Heart right ventricle (tissue), 16 donors: ENCODE measurements at regions not wholly inside any gene's neighbourhood (a gene's known extent, or its start where the extent isn't known, plus 50 kb on each side); places are given as distances from the start of the nearest gene placed in this dataset.
"Not testable (repeated sequence)": the region's sequence is repeated elsewhere in the genome, so short reads cannot be mapped to it uniquely, and the experiment has no call there.

ENCODE experiments used
- ATAC-seq, 8 donors: fragments of 200-7000 bp; cut with Tn5 transposase; one replicate each; pipeline ENCODE4 v1.9.1; 2020; ENCODE audit warnings: mild to moderate bottlenecking in 8 of 8, moderate library complexity in 8 of 8, moderate number of reproducible peaks in 1 of 8
- DNase-seq, 2 donors: peaks; one replicate each; pipeline ENCODE4 v3.0.0-alpha.2; 2020
- H3K27ac ChIP-seq, 10 donors: fragments of 200-600 bp; sonication (generic) in 2 of 10; one replicate each; pipeline versions ENCODE4 v1.5.0 to v1.8.0; 2020 to 2022; ENCODE audit warnings: mild to moderate bottlenecking in 3 of 10
- H3K27me3 ChIP-seq, 7 donors: fragments of 200-600 bp; one replicate each; pipeline ENCODE4 v1.8.0; 2021 to 2022; ENCODE audit warnings: mild to moderate bottlenecking in 2 of 7
- H3K36me3 ChIP-seq, 9 donors: fragments of 200-600 bp; sonication (generic) in 1 of 9; one replicate each; pipeline versions ENCODE4 v1.5.0 to v1.8.0; 2020 to 2022; ENCODE audit warnings: mild to moderate bottlenecking in 2 of 9
- H3K4me1 ChIP-seq, 9 donors: fragments of 200-600 bp; sonication (generic) in 1 of 9; one replicate each; pipeline versions ENCODE4 v1.5.0 to v1.8.0; 2020 to 2022; ENCODE audit warnings: mild to moderate bottlenecking in 4 of 9
- H3K4me3 ChIP-seq, 10 donors: fragments of 200-600 bp; sonication (generic) in 2 of 10; one replicate each; pipeline versions ENCODE4 v1.5.0 to v1.8.0; 2020 to 2022; ENCODE audit warnings: mild to moderate bottlenecking in 7 of 10, moderate library complexity in 2 of 10
- H3K9me3 ChIP-seq, 11 donors: fragments of 200-600 bp in 10 of 11; sonication (generic) in 2 of 11; one replicate each; pipeline versions ENCODE4 v1.5.0 to v1.8.0; 2013 to 2022; ENCODE audit warnings: mild to moderate bottlenecking in 2 of 11, control low read depth in 1 of 11, moderate library complexity in 1 of 11
- WGBS, 2 donors: extraction: QIAGEN DNeasy Blood & Tissue Kit; methylation state at CpG; one replicate each; pipeline ENCODE4 v1.1.7; 2013; ENCODE audit warnings: inconsistent platforms in 1 of 2; 5-methylcytosine and 5-hydroxymethylcytosine counted together
- intact Hi-C, 10 donors: fragments of 100-400 bp; cut with DNase I; formaldehyde crosslinking; loops; one replicate each; pipeline versions ENCODE4 v1.11.1 to v1.14.2; 2022
- TF ChIP-seq, protein P1 (sequence below), 9 donors: fragments of 200-600 bp; sonication (generic) in 2 of 9; IDR thresholded peaks; one replicate each; pipeline versions ENCODE4 v1.5.0 to v1.8.0; 2021 to 2022; ENCODE audit warnings: antibody characterized with exemption in 9 of 9, mild to moderate bottlenecking in 5 of 9, moderate library complexity in 1 of 9
- donor health status: Arrhythmogenic right ventricular cardiomyopathy.
- donor health status: ischemic (EF 13 %, LVEDD 7.1; RV severe dilation, severe dysfunction).
- donor health status: healthy with polysubstance abuse.
- donor health status: DM: no; HTN: yes; CAD: no.
- donor health status: DM: no; HTN: no; CAD: no.
- donor health status: ischemic (EF 25% LVEDD 6.9; RV normal size, moderate dysfunction).
- donor health status: ischemic (EF 25% LVEDD 5.7; RV mildly dilated, moderate dysfunction).
- donor health status: healthy.
- donor health status: DM: yes; HTN: yes; CAD: no.
- donor health status: Ischemic cardiomyopathy.
- donor health status: ischemic (EF 35%, LVEDD 5.7; RV mildly dilated, moderate dysfunction).
- donor health status: nonischemic (EF 11% LVEDD 7.7; RV severe dilation, severe dysfunction).
- donor health status: DM: yes; HTN: yes; CAD: no.
- donor health status: PGD.
- donor health status: ischemic (EF 29% LVEDD 5.4; RV normal size, mild dysfunction).
- donor health status: nonischemic (EF 23%, LVEDD 6.1; RV moderate dilation, normal function).

DNA sequence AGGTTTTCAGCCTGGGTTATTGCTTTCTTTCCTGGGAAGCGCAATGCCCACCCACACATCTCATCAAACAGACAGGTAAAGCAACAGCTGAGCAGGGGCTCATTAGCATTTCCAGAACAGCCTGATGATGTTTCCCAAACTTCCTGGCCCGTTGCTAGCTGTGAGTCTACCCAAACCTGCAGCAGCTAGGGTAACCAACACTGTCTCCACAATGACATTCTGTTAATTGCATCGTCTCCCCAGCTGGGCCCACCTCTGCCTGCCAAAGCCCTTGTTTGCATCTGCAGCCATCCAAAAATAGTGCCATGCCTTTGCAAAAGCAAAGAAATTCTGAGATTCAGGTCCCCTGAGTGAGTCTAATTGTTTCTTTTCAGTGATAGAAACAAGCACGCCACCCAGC, 273.0 kb downstream of the MED10 start:
- 68 to 73% methylated on average over 4 of the region's 4 CpGs for WGBS, 2 donors
- no peak overlapping the region for H3K27ac ChIP-seq
- TF ChIP-seq, protein P1, sequence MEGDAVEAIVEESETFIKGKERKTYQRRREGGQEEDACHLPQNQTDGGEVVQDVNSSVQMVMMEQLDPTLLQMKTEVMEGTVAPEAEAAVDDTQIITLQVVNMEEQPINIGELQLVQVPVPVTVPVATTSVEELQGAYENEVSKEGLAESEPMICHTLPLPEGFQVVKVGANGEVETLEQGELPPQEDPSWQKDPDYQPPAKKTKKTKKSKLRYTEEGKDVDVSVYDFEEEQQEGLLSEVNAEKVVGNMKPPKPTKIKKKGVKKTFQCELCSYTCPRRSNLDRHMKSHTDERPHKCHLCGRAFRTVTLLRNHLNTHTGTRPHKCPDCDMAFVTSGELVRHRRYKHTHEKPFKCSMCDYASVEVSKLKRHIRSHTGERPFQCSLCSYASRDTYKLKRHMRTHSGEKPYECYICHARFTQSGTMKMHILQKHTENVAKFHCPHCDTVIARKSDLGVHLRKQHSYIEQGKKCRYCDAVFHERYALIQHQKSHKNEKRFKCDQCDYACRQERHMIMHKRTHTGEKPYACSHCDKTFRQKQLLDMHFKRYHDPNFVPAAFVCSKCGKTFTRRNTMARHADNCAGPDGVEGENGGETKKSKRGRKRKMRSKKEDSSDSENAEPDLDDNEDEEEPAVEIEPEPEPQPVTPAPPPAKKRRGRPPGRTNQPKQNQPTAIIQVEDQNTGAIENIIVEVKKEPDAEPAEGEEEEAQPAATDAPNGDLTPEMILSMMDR (IDR thresholded peaks at IDR 0.05): no peak
- intact Hi-C loops: no loop called here
- ATAC-seq (no peak), DNase-seq (no peak)
- no peak overlapping the region for H3K4me3 ChIP-seq
- H3K36me3 ChIP-seq: no peaks in the 10 kb centered on the region
- H3K9me3 ChIP-seq: no peaks in the 10 kb centered on the region
- H3K27me3 ChIP-seq: peaks cover 0 to 10% (median 0%) of the 10 kb centered on the region in 7 donors
- H3K4me1 ChIP-seq: no peaks in the 10 kb centered on the region

DNA sequence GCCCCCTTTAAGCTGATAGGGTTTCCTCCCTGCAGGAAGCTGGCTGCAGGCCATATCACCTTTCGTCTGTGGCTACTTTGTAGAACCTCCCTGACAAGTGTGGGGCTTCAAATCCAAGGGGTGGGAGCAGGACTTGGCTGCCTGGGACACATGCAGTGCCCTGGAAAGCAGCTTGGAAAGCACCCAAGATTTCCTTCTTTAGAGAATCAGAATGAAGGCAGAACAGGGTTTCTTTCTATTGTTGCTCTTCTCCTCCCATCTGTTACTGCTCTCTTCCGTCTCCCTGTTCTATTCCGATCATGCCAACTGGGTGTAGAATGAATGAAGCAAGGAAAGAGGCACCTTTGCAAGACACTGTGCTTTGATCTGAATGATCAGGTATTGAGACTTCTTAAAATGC, 282.2 kb downstream of the MED10 start:
- 32 to 34% methylated on average over 3 of the region's 3 CpGs for WGBS, 2 donors
- Histone ChIP-seq H3K36me3 (no peaks in the 10 kb centered on the region), H3K4me3 (no peak overlapping the region), H3K27me3 (no peaks in the 10 kb centered on the region), H3K4me1 (no peaks in the 10 kb centered on the region), H3K9me3 (no peaks in the 10 kb centered on the region), H3K27ac (no peak overlapping the region)
- TF ChIP-seq, protein P1 (IDR thresholded peaks at IDR 0.05): no peak
- ATAC-seq (no peak), DNase-seq (no peak)
- intact Hi-C loops: no loop called here

DNA sequence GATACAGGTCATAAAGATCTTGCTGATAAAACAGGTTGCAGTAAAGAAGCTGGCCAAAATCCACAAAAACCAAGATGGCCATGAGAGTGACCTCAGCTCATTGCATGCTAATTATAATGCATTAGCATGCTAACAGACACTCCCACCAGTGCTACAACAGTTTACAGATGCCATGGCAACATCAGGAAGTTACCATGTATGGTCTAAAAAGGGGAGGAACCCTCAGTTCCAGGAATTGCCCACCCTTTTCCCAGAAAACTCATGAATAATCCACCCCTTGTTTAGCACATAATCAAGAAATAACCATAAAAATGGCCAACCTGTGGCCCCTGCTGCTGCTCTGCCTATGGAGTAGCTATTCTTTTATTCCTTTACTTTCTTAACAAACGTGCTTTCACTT, 284.2 kb downstream of the MED10 start:
- DNase-seq, H3K36me3 ChIP-seq, H3K4me3 ChIP-seq, ATAC-seq, H3K9me3 ChIP-seq, H3K27ac ChIP-seq, H3K4me1 ChIP-seq, H3K27me3 ChIP-seq, intact Hi-C loops: not testable (repeated sequence)
- 57 to 58% methylated on average over 1 of the region's 1 CpG for WGBS, 2 donors

- 83 to 92% methylated on average over 1 of the region's 1 CpG for WGBS, 2 donors
- no peaks in the 10 kb centered on the region for H3K4me1 ChIP-seq
- ATAC-seq (no peak), DNase-seq (no peak)
- TF ChIP-seq, protein P1 (IDR thresholded peaks at IDR 0.05): no peak
- intact Hi-C loops: no loop called here
- H3K27ac ChIP-seq: no peak overlapping the region
- H3K4me3 ChIP-seq: no peak overlapping the region
- H3K27me3 ChIP-seq: no peaks in the 10 kb centered on the region
- H3K36me3 ChIP-seq: no peaks in the 10 kb centered on the region
- H3K9me3 ChIP-seq: no peaks in the 10 kb centered on the region
Observed at GRCh38 chr5:6090838-6091237, 287.5 kb downstream of the MED10 start.

DNA sequence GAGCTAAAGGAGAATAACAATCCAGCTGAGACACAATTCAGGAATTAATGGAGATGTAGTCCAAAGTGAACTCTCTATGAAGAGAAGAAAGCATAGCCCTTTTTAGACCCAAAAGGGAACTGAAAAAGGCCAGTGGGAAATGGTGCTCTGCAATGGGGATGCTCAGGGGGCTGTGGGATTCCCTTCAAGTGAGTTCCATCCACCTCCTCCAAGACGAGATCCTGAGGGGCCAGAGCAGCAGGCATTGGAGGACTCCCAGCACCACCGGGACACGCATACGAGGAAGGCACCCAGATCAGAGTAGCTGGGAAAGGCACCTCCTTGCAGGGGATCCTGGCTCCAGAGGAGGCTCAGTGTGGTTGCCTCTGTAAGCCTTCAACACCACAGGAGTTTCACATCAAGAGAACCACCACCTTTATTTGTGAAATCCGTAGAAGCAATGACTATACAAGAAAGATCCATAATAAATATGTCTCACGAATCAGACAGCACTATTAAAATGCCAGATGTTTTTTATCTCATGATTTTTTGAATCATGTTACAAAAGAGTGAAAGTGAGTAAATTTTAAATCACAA, 288.2 kb downstream of the MED10 start:
- H3K27me3 ChIP-seq: no peaks in the 10 kb centered on the region
- 75 to 80% methylated on average over 6 of the region's 6 CpGs for WGBS, 2 donors

More for the DNA sequence above, 288.2 kb downstream of the MED10 start:
- intact Hi-C loops: no loop called here
- Histone ChIP-seq H3K9me3 (no peaks in the 10 kb centered on the region), H3K4me3 (no peak overlapping the region), H3K4me1 (no peaks in the 10 kb centered on the region), H3K36me3 (no peaks in the 10 kb centered on the region), H3K27ac (no peak overlapping the region)
- DNase-seq (no peak), ATAC-seq (no peak)
- TF ChIP-seq, protein P1 (IDR thresholded peaks at IDR 0.05): no peak
